ENCODE measurements at regions not wholly inside any gene's neighbourhood (a gene's known extent, or its start where the extent isn't known, plus 50 kb on each side); places are given as distances from the start of the nearest gene placed in this dataset.

GRCh38 chr12:98409548-98409947 lies 105.8 kb upstream of the TMPO start:
- TF ChIP-seq YY1 (IDR thresholded peaks at IDR 0.05; ENCODE audit: insufficient read depth, insufficient read length) (no peak), ZNF274 (IDR thresholded peaks at IDR 0.05; ENCODE audit: low read depth, low read length) (no peak), SUZ12 (IDR thresholded peaks at IDR 0.05; ENCODE audit: extremely low read depth, insufficient read depth, insufficient read length) (no peak)

All from NT2/D1 (cell line).